ENCODE measurements at regions not wholly inside any gene's neighbourhood (a gene's known extent, or its start where the extent isn't known, plus 50 kb on each side); places are given as distances from the start of the nearest gene placed in this dataset.

- FAIRE-seq: no peak
- no peak for TF ChIP-seq CTCF (IDR thresholded peaks at IDR 0.05; ENCODE audit: insufficient read depth, missing control alignments)
- DNase-seq (ENCODE audit: insufficient read length, low spot score): no peak
These were observed 419.3 kb upstream of the TNP1 start for GRCh38 chr2:217279140-217279539.

GRCh38 chr2:217277646-217278398 lies 418.0 kb upstream of the TNP1 start:
- FAIRE-seq: no peak
- no peak for DNase-seq (ENCODE audit: insufficient read length, low spot score)

GRCh38 chr2:217276433-217276832 lies 416.6 kb upstream of the TNP1 start:
- no peak for DNase-seq (ENCODE audit: insufficient read length, low spot score)
- TF ChIP-seq CTCF (IDR thresholded peaks at IDR 0.05; ENCODE audit: insufficient read depth, missing control alignments): no peak
- no peak for FAIRE-seq

More at GRCh38 chr2:217277646-217278398, 418.0 kb upstream of the TNP1 start:
- no peak for TF ChIP-seq CTCF (IDR thresholded peaks at IDR 0.05; ENCODE audit: insufficient read depth, missing control alignments)

- no peak for FAIRE-seq
- no peak for TF ChIP-seq CTCF (IDR thresholded peaks at IDR 0.05; ENCODE audit: insufficient read depth, missing control alignments)
- no peak for DNase-seq (ENCODE audit: insufficient read length, low spot score)
These were observed 415.2 kb upstream of the TNP1 start for GRCh38 chr2:217275091-217275490.

GRCh38 chr2:217274578-217274977 lies 414.7 kb upstream of the TNP1 start:
- FAIRE-seq (no peak), DNase-seq (ENCODE audit: insufficient read length, low spot score) (no peak)
- no peak for TF ChIP-seq CTCF (IDR thresholded peaks at IDR 0.05; ENCODE audit: insufficient read depth, missing control alignments)

- TF ChIP-seq CTCF (IDR thresholded peaks at IDR 0.05; ENCODE audit: insufficient read depth, missing control alignments): no peak
- no peak for FAIRE-seq
- no peak for DNase-seq (ENCODE audit: insufficient read length, low spot score)
These were observed 414.0 kb upstream of the TNP1 start for GRCh38 chr2:217273851-217274250.

GRCh38 chr2:217273162-217273561 lies 413.3 kb upstream of the TNP1 start:
- DNase-seq (ENCODE audit: insufficient read length, low spot score) (no peak), FAIRE-seq (no peak)
- TF ChIP-seq CTCF (IDR thresholded peaks at IDR 0.05; ENCODE audit: insufficient read depth, missing control alignments): no peak
